ENCODE measurements at regions not wholly inside any gene's neighbourhood (a gene's known extent, or its start where the extent isn't known, plus 50 kb on each side); places are given as distances from the start of the nearest gene placed in this dataset.
"Not testable (repeated sequence)": the region's sequence is repeated elsewhere in the genome, so short reads cannot be mapped to it uniquely, and the experiment has no call there.

GRCh38 chr18:1848716-1849115 is 722.6 kb downstream of the METTL4 start:
- Histone ChIP-seq H3K27me3 (ENCODE audit: insufficient read depth) (no peaks in the 10 kb centered on the region), H3K9ac (no peak overlapping the region), H4K20me1 (ENCODE audit: insufficient read depth) (no peaks in the 10 kb centered on the region), H3F3A (replicated peaks; ENCODE audit: insufficient read depth) (no peaks in the 10 kb centered on the region), H2AFZ (ENCODE audit: low read depth) (no peak overlapping the region), H3K79me2 (ENCODE audit: insufficient read depth) (no peaks in the 10 kb centered on the region), H3K36me3 (replicated peaks in 1 of 2; ENCODE audit: control insufficient read depth in 1 of 2, insufficient read depth in 2 of 2, low read length in 1 of 2) (no peaks in the 10 kb centered on the region), H3K27ac (ENCODE audit: low read depth in 2 of 2, low read length in 1 of 2) (no peak overlapping the region), H3K4me3 (ENCODE audit: low read depth in 2 of 2, low read length in 1 of 2) (no peak overlapping the region), H3K4me1 (ENCODE audit: control insufficient read depth in 1 of 2, insufficient read depth in 2 of 2, low read depth in 1 of 2, low read length in 1 of 2) (no peaks in the 10 kb centered on the region), H3K9me2 (no peaks in the 10 kb centered on the region), H3K9me3 (no peaks in the 10 kb centered on the region), H3K4me2 (no peak overlapping the region)
- CTCF ChIA-PET: no interaction called here
- WGBS (ENCODE audit: low lambda C conversion rate): 0% methylated on average over 1 of the region's 1 CpG
- POLR2A ChIA-PET: no interaction called here
- TF ChIP-seq CHD2 (IDR thresholded peaks at IDR 0.05; ENCODE audit: low read length, partially characterized antibody): no peak
- no peak for TF ChIP-seq NFIC (IDR thresholded peaks at IDR 0.05; ENCODE audit: borderline replicate concordance)
- TF ChIP-seq EZH2phosphoT487 (IDR thresholded peaks at IDR 0.05; ENCODE audit: borderline replicate concordance, low read depth): no peak
- no peak for TF ChIP-seq RAD21 (IDR thresholded peaks at IDR 0.05; ENCODE audit: low read length)
- no peak for TF ChIP-seq USF1 (IDR thresholded peaks at IDR 0.05; ENCODE audit: borderline replicate concordance, low read depth)
- no peak for TF ChIP-seq RCOR1 (IDR thresholded peaks at IDR 0.05; ENCODE audit: low read length)
- no peak for TF ChIP-seq MEF2A (IDR thresholded peaks at IDR 0.05; ENCODE audit: borderline replicate concordance, low read depth)
- TF ChIP-seq TAF1 (IDR thresholded peaks at IDR 0.05; ENCODE audit: borderline replicate concordance, low read depth, low read length): no peak
- no peak for TF ChIP-seq NRF1 (IDR thresholded peaks at IDR 0.05; ENCODE audit: low read depth, low read length)
- no peak for TF ChIP-seq CTCF (IDR thresholded peaks at IDR 0.05)
- TF ChIP-seq TEAD4 (IDR thresholded peaks at IDR 0.05; ENCODE audit: borderline replicate concordance, insufficient read depth): no peak
- TF ChIP-seq, protein P1, sequence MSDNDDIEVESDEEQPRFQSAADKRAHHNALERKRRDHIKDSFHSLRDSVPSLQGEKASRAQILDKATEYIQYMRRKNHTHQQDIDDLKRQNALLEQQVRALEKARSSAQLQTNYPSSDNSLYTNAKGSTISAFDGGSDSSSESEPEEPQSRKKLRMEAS (IDR thresholded peaks at IDR 0.05; ENCODE audit: low read depth): no peak
- no peak for TF ChIP-seq MXI1 (IDR thresholded peaks at IDR 0.05; ENCODE audit: low read depth, low read length)
- TF ChIP-seq TCF12 (IDR thresholded peaks at IDR 0.05): no peak
- TF ChIP-seq USF2 (IDR thresholded peaks at IDR 0.05; ENCODE audit: borderline replicate concordance, low read depth, low read length): no peak
- no peak for DNase-seq

DNA sequence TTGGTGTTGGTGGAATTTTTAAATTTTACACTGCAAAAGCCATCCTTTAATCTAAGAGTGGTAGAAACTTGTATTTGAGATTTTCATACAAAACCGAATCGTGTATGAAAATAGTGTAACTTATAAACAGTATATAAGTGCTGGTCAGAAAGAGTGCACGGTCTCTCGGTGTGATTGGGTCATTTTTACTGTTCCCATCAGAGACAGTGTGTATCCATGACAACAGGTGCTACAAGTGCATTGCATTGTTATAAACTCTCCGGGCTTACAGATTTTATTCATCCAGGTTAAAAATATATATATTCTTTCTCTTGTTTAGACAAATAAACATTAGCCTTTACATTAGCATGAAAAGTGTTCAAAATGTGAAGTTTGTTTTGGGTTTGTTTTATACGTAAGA is 721.9 kb downstream of the METTL4 start:
- CTCF ChIA-PET: no interaction called here
- Histone ChIP-seq H3K4me3 (ENCODE audit: low read depth in 2 of 2, low read length in 1 of 2) (no peak overlapping the region), H3K27ac (ENCODE audit: low read depth in 2 of 2, low read length in 1 of 2) (no peak overlapping the region)

DNA sequence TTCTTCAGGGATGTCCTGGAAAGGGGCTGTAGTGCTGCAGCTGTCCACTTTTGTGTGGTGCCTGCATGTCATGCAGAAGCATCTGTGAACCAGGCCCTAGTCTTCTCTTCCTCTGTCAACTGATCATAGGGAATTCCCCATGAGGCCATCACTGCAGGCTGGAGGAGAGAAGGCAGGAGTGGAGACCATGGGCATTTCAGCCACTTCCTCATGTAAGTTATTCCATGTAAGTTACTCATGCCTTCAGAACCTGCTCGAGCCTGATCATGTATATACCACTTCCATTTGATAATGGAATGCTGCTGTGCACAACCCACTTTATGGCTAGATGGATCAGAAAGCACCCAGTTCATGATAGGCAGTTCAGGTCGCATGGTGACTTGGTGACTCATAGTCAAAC is 714.0 kb downstream of the METTL4 start:
- H3K27me3 ChIP-seq (ENCODE audit: insufficient read depth); CTCF ChIA-PET; H3K4me3 ChIP-seq (ENCODE audit: low read depth in 2 of 2, low read length in 1 of 2); H3F3A ChIP-seq (replicated peaks; ENCODE audit: insufficient read depth); H3K9me2 ChIP-seq; H3K79me2 ChIP-seq (ENCODE audit: insufficient read depth); H3K9ac ChIP-seq; H3K9me3 ChIP-seq; H3K4me2 ChIP-seq; POLR2A ChIA-PET; H3K27ac ChIP-seq (ENCODE audit: low read depth in 2 of 2, low read length in 1 of 2); DNase-seq; H2AFZ ChIP-seq (ENCODE audit: low read depth); H3K4me1 ChIP-seq (ENCODE audit: control insufficient read depth in 1 of 2, insufficient read depth in 2 of 2, low read depth in 1 of 2, low read length in 1 of 2); H4K20me1 ChIP-seq (ENCODE audit: insufficient read depth); H3K36me3 ChIP-seq (replicated peaks in 1 of 2; ENCODE audit: control insufficient read depth in 1 of 2, insufficient read depth in 2 of 2, low read length in 1 of 2): not testable (repeated sequence)
- 0% methylated on average over 2 of the region's 2 CpGs for WGBS (ENCODE audit: low lambda C conversion rate)

More for the DNA sequence above, 721.9 kb downstream of the METTL4 start:
- no peaks in the 10 kb centered on the region for H3K9me3 ChIP-seq
- no peaks in the 10 kb centered on the region for H4K20me1 ChIP-seq (ENCODE audit: insufficient read depth)
- no peaks in the 10 kb centered on the region for H3K9me2 ChIP-seq
- no peak for TF ChIP-seq EZH2phosphoT487 (IDR thresholded peaks at IDR 0.05; ENCODE audit: borderline replicate concordance, low read depth)
- TF ChIP-seq SIN3A (IDR thresholded peaks at IDR 0.05; ENCODE audit: borderline replicate concordance, low read depth, low read length): no peak
- TF ChIP-seq CHD2 (IDR thresholded peaks at IDR 0.05; ENCODE audit: low read length, partially characterized antibody): no peak
- TF ChIP-seq, protein P2, sequence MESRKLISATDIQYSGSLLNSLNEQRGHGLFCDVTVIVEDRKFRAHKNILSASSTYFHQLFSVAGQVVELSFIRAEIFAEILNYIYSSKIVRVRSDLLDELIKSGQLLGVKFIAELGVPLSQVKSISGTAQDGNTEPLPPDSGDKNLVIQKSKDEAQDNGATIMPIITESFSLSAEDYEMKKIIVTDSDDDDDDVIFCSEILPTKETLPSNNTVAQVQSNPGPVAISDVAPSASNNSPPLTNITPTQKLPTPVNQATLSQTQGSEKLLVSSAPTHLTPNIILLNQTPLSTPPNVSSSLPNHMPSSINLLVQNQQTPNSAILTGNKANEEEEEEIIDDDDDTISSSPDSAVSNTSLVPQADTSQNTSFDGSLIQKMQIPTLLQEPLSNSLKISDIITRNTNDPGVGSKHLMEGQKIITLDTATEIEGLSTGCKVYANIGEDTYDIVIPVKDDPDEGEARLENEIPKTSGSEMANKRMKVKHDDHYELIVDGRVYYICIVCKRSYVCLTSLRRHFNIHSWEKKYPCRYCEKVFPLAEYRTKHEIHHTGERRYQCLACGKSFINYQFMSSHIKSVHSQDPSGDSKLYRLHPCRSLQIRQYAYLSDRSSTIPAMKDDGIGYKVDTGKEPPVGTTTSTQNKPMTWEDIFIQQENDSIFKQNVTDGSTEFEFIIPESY (IDR thresholded peaks at IDR 0.05; ENCODE audit: borderline replicate concordance, low read depth): no peak
- no peak for TF ChIP-seq NRF1 (IDR thresholded peaks at IDR 0.05; ENCODE audit: low read depth, low read length)
- TF ChIP-seq YY1 (IDR thresholded peaks at IDR 0.05; ENCODE audit: low read depth): no peak
- whole genome bisulfite sequencing (ENCODE audit: low lambda C conversion rate): 13% methylated on average over 6 of the region's 6 CpGs
- no peak overlapping the region for H3K4me2 ChIP-seq
- no peak for DNase-seq
- H3K27me3 ChIP-seq (ENCODE audit: insufficient read depth): no peaks in the 10 kb centered on the region
- no peak overlapping the region for H3K9ac ChIP-seq
- no peaks in the 10 kb centered on the region for H3K79me2 ChIP-seq (ENCODE audit: insufficient read depth)
- no peaks in the 10 kb centered on the region for H3F3A ChIP-seq (replicated peaks; ENCODE audit: insufficient read depth)
- POLR2A ChIA-PET: no interaction called here
- H3K36me3 ChIP-seq (replicated peaks in 1 of 2; ENCODE audit: control insufficient read depth in 1 of 2, insufficient read depth in 2 of 2, low read length in 1 of 2): no peaks in the 10 kb centered on the region
- H2AFZ ChIP-seq (ENCODE audit: low read depth): no peak overlapping the region
- H3K4me1 ChIP-seq (ENCODE audit: control insufficient read depth in 1 of 2, insufficient read depth in 2 of 2, low read depth in 1 of 2, low read length in 1 of 2): no peaks in the 10 kb centered on the region

Data from SK-N-SH (cell line).